ENCODE measurements at regions not wholly inside any gene's neighbourhood (a gene's known extent, or its start where the extent isn't known, plus 50 kb on each side); places are given as distances from the start of the nearest gene placed in this dataset.

- Histone ChIP-seq H3K27me3 (replicated peaks in 1 of 4; ENCODE audit: control extremely low read depth in 1 of 4, control insufficient read depth in 3 of 4, insufficient read depth in 4 of 4, low read length in 3 of 4) (no peaks in the 10 kb centered on the region), H3K36me3 (replicated peaks in 1 of 2; ENCODE audit: control extremely low read depth in 1 of 2, control insufficient read depth in 1 of 2, extremely low read depth in 1 of 2, insufficient read depth in 2 of 2, low read length in 1 of 2) (no peaks in the 10 kb centered on the region), H3K9ac (ENCODE audit: low read length) (no peak overlapping the region), H3K79me2 (ENCODE audit: control insufficient read depth, insufficient read depth, low read length) (no peaks in the 10 kb centered on the region), H4K20me1 (ENCODE audit: control insufficient read depth, insufficient read depth, low read length, poor library complexity, severe bottlenecking) (no peaks in the 10 kb centered on the region), H3K27ac (ENCODE audit: low read length in 2 of 2) (no peak overlapping the region), H3K4me2 (replicated peaks; ENCODE audit: low read depth, low read length, poor library complexity, severe bottlenecking) (no peak overlapping the region), H3K4me1 (ENCODE audit: control insufficient read depth in 2 of 2, insufficient read depth in 2 of 2, low read length in 2 of 2) (no peaks in the 10 kb centered on the region), H2AFZ (ENCODE audit: insufficient read depth, low read depth, low read length, poor library complexity, severe bottlenecking) (no peak overlapping the region), H3K9me3 (ENCODE audit: control extremely low read depth in 1 of 3, control insufficient read depth in 2 of 3, insufficient read depth in 1 of 3, low read length in 2 of 3) (peaks cover 0 to 3% (median 0%) of the 10 kb centered on the region in 3 donors), H3K4me3 (ENCODE audit: control extremely low read depth in 1 of 5, extremely low read depth in 1 of 5, insufficient read depth in 1 of 5, low read depth in 2 of 5, low read length in 4 of 5) (no peak overlapping the region)
- Mint-ChIP-seq H3K4me3 (no peak overlapping the region), H3K27ac (no peak overlapping the region), H3K9me3 (ENCODE audit: insufficient read depth) (no peaks in the 10 kb centered on the region), H3K4me1 (no peaks in the 10 kb centered on the region), H3K27me3 (peaks cover 10% of the 10 kb centered on the region)
- CTCF ChIA-PET, result no interaction called here
- TF ChIP-seq CTCF (IDR thresholded peaks at IDR 0.05) (no peak), EZH2 (IDR thresholded peaks at IDR 0.05; ENCODE audit: borderline replicate concordance, insufficient read depth, low read depth, low read length, poor library complexity, severe bottlenecking) (no peak)
- no peak for ATAC-seq (ENCODE audit: low read depth)
- DNase-seq, result no peak
- POLR2A ChIA-PET, result no interaction called here
- 0% methylated on average over 1 of the region's 3 CpGs for WGBS (ENCODE audit: insufficient coverage)
- intact Hi-C loops (cut with micrococcal nuclease), result no loop called here
These were observed 213.3 kb upstream of the PHYHIPL start for GRCh38 chr10:58963101-58963534.

GRCh38 chr10:58963723-58964124 lies 212.7 kb upstream of the PHYHIPL start:
- no peaks in the 10 kb centered on the region for H3K4me1 ChIP-seq (ENCODE audit: control insufficient read depth in 2 of 2, insufficient read depth in 2 of 2, low read length in 2 of 2)
- no peak overlapping the region for H3K9ac ChIP-seq (ENCODE audit: low read length)
- no peak overlapping the region for H3K27ac Mint-ChIP-seq
- intact Hi-C loops (cut with micrococcal nuclease), result no loop called here
- H3K36me3 ChIP-seq (replicated peaks in 1 of 2; ENCODE audit: control extremely low read depth in 1 of 2, control insufficient read depth in 1 of 2, extremely low read depth in 1 of 2, insufficient read depth in 2 of 2, low read length in 1 of 2), result no peaks in the 10 kb centered on the region
- DNase-seq, result no peak
- ChIA-PET CTCF (no interaction called here), POLR2A (no interaction called here)
- H3K4me1 Mint-ChIP-seq, result no peaks in the 10 kb centered on the region
- H3K9me3 Mint-ChIP-seq (ENCODE audit: insufficient read depth), result no peaks in the 10 kb centered on the region
- no peaks in the 10 kb centered on the region for H4K20me1 ChIP-seq (ENCODE audit: control insufficient read depth, insufficient read depth, low read length, poor library complexity, severe bottlenecking)
- H3K9me3 ChIP-seq (ENCODE audit: control extremely low read depth in 1 of 3, control insufficient read depth in 2 of 3, insufficient read depth in 1 of 3, low read length in 2 of 3), result peaks cover 0 to 3% (median 0%) of the 10 kb centered on the region in 3 donors
- H3K27me3 Mint-ChIP-seq, result peaks cover 7% of the 10 kb centered on the region
- 75% methylated on average over 3 of the region's 3 CpGs for WGBS (ENCODE audit: insufficient coverage)
- TF ChIP-seq CTCF (IDR thresholded peaks at IDR 0.05) (no peak), EZH2 (IDR thresholded peaks at IDR 0.05; ENCODE audit: borderline replicate concordance, insufficient read depth, low read depth, low read length, poor library complexity, severe bottlenecking) (no peak)
- no peak overlapping the region for H3K27ac ChIP-seq (ENCODE audit: low read length in 2 of 2)
- no peak overlapping the region for H3K4me2 ChIP-seq (replicated peaks; ENCODE audit: low read depth, low read length, poor library complexity, severe bottlenecking)
- ATAC-seq (ENCODE audit: low read depth), result no peak
- no peak overlapping the region for H2AFZ ChIP-seq (ENCODE audit: insufficient read depth, low read depth, low read length, poor library complexity, severe bottlenecking)
- no peaks in the 10 kb centered on the region for H3K27me3 ChIP-seq (replicated peaks in 1 of 4; ENCODE audit: control extremely low read depth in 1 of 4, control insufficient read depth in 3 of 4, insufficient read depth in 4 of 4, low read length in 3 of 4)
- H3K79me2 ChIP-seq (ENCODE audit: control insufficient read depth, insufficient read depth, low read length), result no peaks in the 10 kb centered on the region
- H3K4me3 Mint-ChIP-seq, result no peak overlapping the region
- no peak overlapping the region for H3K4me3 ChIP-seq (ENCODE audit: control extremely low read depth in 1 of 5, extremely low read depth in 1 of 5, insufficient read depth in 1 of 5, low read depth in 2 of 5, low read length in 4 of 5)

All from B cell (primary cell).